ENCODE measurements at regions not wholly inside any gene's neighbourhood (a gene's known extent, or its start where the extent isn't known, plus 50 kb on each side); places are given as distances from the start of the nearest gene placed in this dataset.

DNA sequence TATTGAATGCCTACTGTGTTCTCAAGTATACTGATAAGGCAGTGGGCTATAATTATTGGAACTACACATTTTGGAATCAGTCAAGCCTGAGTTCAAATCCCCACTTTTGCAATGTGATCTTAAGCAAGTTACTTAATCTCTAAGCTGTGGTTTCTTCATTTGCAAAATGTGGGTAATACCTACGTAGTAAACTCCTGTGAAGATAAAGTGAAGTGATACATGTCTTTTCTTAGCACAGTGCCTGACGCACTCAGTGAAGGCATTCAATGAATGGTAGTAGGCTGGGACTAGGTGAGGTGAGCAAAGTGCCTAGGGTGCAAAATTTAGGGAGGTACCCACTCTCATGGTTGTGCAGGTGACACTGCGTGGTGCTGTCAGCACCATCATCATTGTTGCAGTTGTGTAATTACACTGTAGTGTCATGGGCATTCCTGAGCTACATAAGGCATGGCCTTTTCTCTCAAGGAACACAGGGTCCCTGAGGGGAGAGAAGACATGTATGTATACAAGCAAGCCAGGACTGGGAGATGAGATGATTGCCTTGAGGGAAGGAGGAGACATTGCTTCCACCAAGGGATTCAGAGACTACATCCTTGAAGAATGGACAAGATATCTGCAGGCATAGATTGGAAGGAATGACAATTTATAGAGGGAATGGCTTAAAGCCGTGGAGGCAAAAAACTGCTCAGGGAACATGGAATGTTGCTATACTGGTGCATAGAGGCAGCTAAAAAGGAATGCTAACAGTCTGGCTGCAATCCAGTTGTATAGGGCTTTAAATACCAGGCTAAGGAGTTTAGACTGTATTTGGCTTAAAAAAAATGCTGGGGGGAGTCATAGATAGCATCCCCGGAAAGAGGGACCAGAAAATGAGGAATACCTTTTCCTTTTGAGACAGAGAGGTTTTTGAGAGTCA, 129.2 kb upstream of the ARHGAP5 start:
- no peak overlapping the region for H3K27ac ChIP-seq
- TF ChIP-seq, protein P1, sequence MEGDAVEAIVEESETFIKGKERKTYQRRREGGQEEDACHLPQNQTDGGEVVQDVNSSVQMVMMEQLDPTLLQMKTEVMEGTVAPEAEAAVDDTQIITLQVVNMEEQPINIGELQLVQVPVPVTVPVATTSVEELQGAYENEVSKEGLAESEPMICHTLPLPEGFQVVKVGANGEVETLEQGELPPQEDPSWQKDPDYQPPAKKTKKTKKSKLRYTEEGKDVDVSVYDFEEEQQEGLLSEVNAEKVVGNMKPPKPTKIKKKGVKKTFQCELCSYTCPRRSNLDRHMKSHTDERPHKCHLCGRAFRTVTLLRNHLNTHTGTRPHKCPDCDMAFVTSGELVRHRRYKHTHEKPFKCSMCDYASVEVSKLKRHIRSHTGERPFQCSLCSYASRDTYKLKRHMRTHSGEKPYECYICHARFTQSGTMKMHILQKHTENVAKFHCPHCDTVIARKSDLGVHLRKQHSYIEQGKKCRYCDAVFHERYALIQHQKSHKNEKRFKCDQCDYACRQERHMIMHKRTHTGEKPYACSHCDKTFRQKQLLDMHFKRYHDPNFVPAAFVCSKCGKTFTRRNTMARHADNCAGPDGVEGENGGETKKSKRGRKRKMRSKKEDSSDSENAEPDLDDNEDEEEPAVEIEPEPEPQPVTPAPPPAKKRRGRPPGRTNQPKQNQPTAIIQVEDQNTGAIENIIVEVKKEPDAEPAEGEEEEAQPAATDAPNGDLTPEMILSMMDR (IDR thresholded peaks at IDR 0.05 in 8 of 11, conservative IDR thresholded peaks at IDR 0.05 in 3 of 11): no peak
- TF ChIP-seq POLR2AphosphoS5 (IDR thresholded peaks at IDR 0.05) (no peak), POLR2A (IDR thresholded peaks at IDR 0.05) (no peak)
- no peak for DNase-seq

DNA sequence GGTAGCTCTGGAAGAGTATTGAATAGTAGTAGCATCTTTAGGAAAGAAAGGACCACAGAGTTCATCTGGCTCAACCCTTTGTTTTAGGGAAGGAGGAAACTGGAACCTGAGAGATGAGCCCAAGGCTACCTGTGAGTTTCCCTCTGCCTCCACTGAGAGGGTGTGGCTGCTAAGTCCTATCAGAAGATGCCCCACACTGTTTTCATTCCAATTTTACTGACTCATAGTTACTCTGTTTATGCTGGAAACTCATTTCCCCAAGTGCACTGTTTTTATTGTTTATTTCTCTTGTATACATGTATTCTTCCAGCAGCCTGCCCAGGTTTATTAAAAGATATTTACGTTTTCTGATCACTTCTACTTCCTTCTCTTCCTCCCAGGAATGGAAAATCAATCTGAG, 127.4 kb upstream of the ARHGAP5 start:
- Histone ChIP-seq H3K36me3 (no peaks in the 10 kb centered on the region), H3K27ac (peak overlapping the region in 7 of 8 donors; percentile 13 to 88 (median 76)), H3K4me3 (no peak overlapping the region), H3K9me3 (no peaks in the 10 kb centered on the region), H3K27me3 (replicated peaks in 1 of 7) (no peaks in the 10 kb centered on the region), H3K4me1 (peaks cover 0 to 32% (median 14%) of the 10 kb centered on the region in 6 donors)
- intact Hi-C loops (cut with DNase I; ENCODE audit: low total_unique reads): no loop called here
- no peak for TF ChIP-seq POLR2A (IDR thresholded peaks at IDR 0.05)
- no peak for TF ChIP-seq POLR2AphosphoS5 (IDR thresholded peaks at IDR 0.05)
- TF ChIP-seq, protein P1 (IDR thresholded peaks at IDR 0.05 in 8 of 11, conservative IDR thresholded peaks at IDR 0.05 in 3 of 11): no peak
- no peak for DNase-seq
- WGBS, 5 donors: 43 to 59% (median 45%) methylated on average over 1 of the region's 1 CpG

More for the DNA sequence above, 129.2 kb upstream of the ARHGAP5 start:
- WGBS, 5 donors: 71 to 88% (median 81%) methylated on average over 5 of the region's 5 CpGs
- Histone ChIP-seq H3K4me1 (peaks cover 0 to 38% (median 16%) of the 10 kb centered on the region in 6 donors), H3K9me3 (no peaks in the 10 kb centered on the region), H3K36me3 (no peaks in the 10 kb centered on the region), H3K27me3 (replicated peaks in 1 of 7) (no peaks in the 10 kb centered on the region), H3K4me3 (no peak overlapping the region)
- intact Hi-C loops (cut with DNase I; ENCODE audit: low total_unique reads): no loop called here

DNA sequence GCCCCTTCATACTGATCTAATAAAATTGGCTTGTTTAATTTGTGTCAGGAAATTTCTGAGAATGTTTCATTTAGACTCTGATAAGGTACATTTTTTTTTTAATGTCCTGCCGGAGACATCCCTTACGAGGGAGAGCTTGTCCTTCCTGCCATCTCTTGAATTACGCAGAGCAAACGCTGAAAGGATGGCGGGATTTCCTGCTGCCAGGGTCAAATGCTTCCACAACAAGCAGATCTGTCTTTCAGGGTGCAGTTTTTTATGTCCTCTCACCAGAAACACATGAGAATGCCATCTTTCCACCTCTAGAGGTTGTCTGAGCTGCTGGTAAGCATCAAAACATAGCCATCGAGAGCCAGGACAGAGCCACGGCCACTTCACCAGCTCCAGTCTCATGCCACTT, 126.8 kb upstream of the ARHGAP5 start:
- intact Hi-C loops (cut with DNase I; ENCODE audit: low total_unique reads): no loop called here
- WGBS, 5 donors: 50 to 57% (median 55%) methylated on average over 7 of the region's 7 CpGs
- Histone ChIP-seq H3K4me1 (peaks cover 0 to 26% (median 9%) of the 10 kb centered on the region in 6 donors), H3K9me3 (no peaks in the 10 kb centered on the region), H3K27me3 (replicated peaks in 1 of 7) (no peaks in the 10 kb centered on the region), H3K36me3 (no peaks in the 10 kb centered on the region), H3K27ac (peak overlapping the region; percentile 42 to 88 (median 75)), H3K4me3 (no peak overlapping the region)
- peak in 1 of 3 donors; percentile 51 for TF ChIP-seq POLR2AphosphoS5 (IDR thresholded peaks at IDR 0.05)
- no peak for TF ChIP-seq POLR2A (IDR thresholded peaks at IDR 0.05)
- TF ChIP-seq, protein P1 (IDR thresholded peaks at IDR 0.05 in 8 of 11, conservative IDR thresholded peaks at IDR 0.05 in 3 of 11): no peak
- DNase-seq: no peak
